HEK293 (cell line): ENCODE measurements at regions not wholly inside any gene's neighbourhood (a gene's known extent, or its start where the extent isn't known, plus 50 kb on each side); places are given as distances from the start of the nearest gene placed in this dataset.

ENCODE experiments used
- CTCF ChIP-seq: fragments of 450-650 bp; formaldehyde crosslinking; IDR thresholded peaks from 2 replicates; pipeline ENCODE4 v1.5.1; 2016; ENCODE audit warnings: missing biosample characterization, missing genetic modification characterization
- SETDB1 ChIP-seq: IDR thresholded peaks from one replicate; pipeline ENCODE4 v1.6.1; 2017; ENCODE audit warnings: mild to moderate bottlenecking, low read length, moderate library complexity, mixed read lengths; ENCODE audit not compliant: insufficient read length
- ZNF785 ChIP-seq: fragments of 450-650 bp; formaldehyde crosslinking; IDR thresholded peaks from 2 replicates; pipeline ENCODE4 v1.5.1; 2016; ENCODE audit warnings: missing biosample characterization, missing genetic modification characterization

- no peak for TF ChIP-seq SETDB1
- no peak for TF ChIP-seq ZNF785
- TF ChIP-seq CTCF (tag by site-specific recombination) = no peak
Observed at GRCh38 chr6:145551164-145551563, 184.2 kb downstream of the EPM2A start.
